Panc1 (cell line): ENCODE measurements at regions not wholly inside any gene's neighbourhood (a gene's known extent, or its start where the extent isn't known, plus 50 kb on each side); places are given as distances from the start of the nearest gene placed in this dataset.

ENCODE experiments used
- ATAC-seq: fragments of 200-7000 bp; cut with Tn5 transposase; 2 replicates; pipeline ENCODE4 v1.9.1; 2020; ENCODE audit warnings: mild to moderate bottlenecking, moderate library complexity
- BruUV-seq: library from RNA; stranded (reverse); fragments of 400-500 nt; replicated peaks from 2 replicates; lab custom pipeline; 2021; lab: Mats Ljungman, UMichigan
- CTCF ChIA-PET: fragments of 300-600 bp; sonication (Branson Sonifier 250); formaldehyde crosslinking; loops from one replicate; lab custom pipeline; 2022; ENCODE audit warnings: antibody characterized with exemption; lab: Charles Lee
- POLR2A ChIA-PET: fragments of 300-600 bp; sonication (Branson Sonifier 250); formaldehyde crosslinking; loops from one replicate; lab custom pipeline; 2022; ENCODE audit warnings: antibody characterized with exemption; lab: Charles Lee
- DNase-seq: peaks from one replicate; pipeline ENCODE4 v3.0.0-alpha.2; 2010; ENCODE audit warnings: low read depth, low spot score
- H3K27ac ChIP-seq: 2 replicates; pipeline ENCODE4 v1.5.1; 2011; ENCODE audit warnings: mild to moderate bottlenecking, low read length, inconsistent platforms
- H3K27me3 ChIP-seq: fragments of 200-500 bp; sonication (Bioruptor generic); 2 replicates; pipeline ENCODE4 v1.6.0; 2014; ENCODE audit warnings: low read length, inconsistent platforms; ENCODE audit not compliant: control insufficient read depth, insufficient read depth
- H3K36me3 ChIP-seq: fragments of 200-500 bp; sonication (Bioruptor generic); 2 replicates; pipeline ENCODE4 v1.5.1; 2014; ENCODE audit warnings: inconsistent platforms, mild to moderate bottlenecking, low read length, moderate library complexity; ENCODE audit not compliant: control insufficient read depth, insufficient read depth
- H3K4me1 ChIP-seq: 2 replicates; pipeline ENCODE4 v1.5.1; 2011; ENCODE audit warnings: inconsistent platforms, mild to moderate bottlenecking, low read length, moderate library complexity; ENCODE audit not compliant: control insufficient read depth, insufficient read depth
- H3K4me3 ChIP-seq, 2 experiments: 2 replicates each; pipeline ENCODE4 v1.5.1; 2011 to 2012; ENCODE audit warnings: low read depth in 2 of 2, low read length in 2 of 2, mild to moderate bottlenecking in 2 of 2, inconsistent platforms in 1 of 2, moderate library complexity in 1 of 2
- H3K9me3 ChIP-seq: fragments of 200-500 bp; sonication (Bioruptor generic); 2 replicates; pipeline ENCODE4 v1.5.1; 2014; ENCODE audit warnings: low read depth, mild to moderate bottlenecking, inconsistent platforms, low read length, moderate library complexity; ENCODE audit not compliant: control insufficient read depth, insufficient read depth
- CTCF ChIP-seq: fragments of 450-650 bp; IDR thresholded peaks from 2 replicates; pipeline ENCODE4 v1.5.1; 2017; ENCODE audit warnings: mild to moderate bottlenecking
- POLR2AphosphoS5 ChIP-seq: IDR thresholded peaks from 2 replicates; pipeline ENCODE4 v1.6.1; 2012; ENCODE audit warnings: mild to moderate bottlenecking, low read depth, low read length, moderate library complexity
- REST ChIP-seq, 2 experiments: IDR thresholded peaks; 2 replicates each; pipeline ENCODE4 v1.6.1; 2011 to 2012; ENCODE audit warnings: low read depth in 2 of 2, control low read depth in 1 of 2, low read length in 1 of 2, mild to moderate bottlenecking in 1 of 2, moderate library complexity in 1 of 2; ENCODE audit not compliant: insufficient read depth in 1 of 2
- SIN3A ChIP-seq: IDR thresholded peaks from 2 replicates; pipeline ENCODE4 v1.6.1; 2012; ENCODE audit warnings: low read depth, mild to moderate bottlenecking, low read length, moderate library complexity, borderline replicate concordance; ENCODE audit not compliant: insufficient read depth
- TCF7L2 ChIP-seq: IDR thresholded peaks from 2 replicates; pipeline ENCODE4 v1.6.1; 2011; ENCODE audit warnings: mild to moderate bottlenecking, low read depth, low read length, inconsistent platforms
- in situ Hi-C: cut with HindIII; loops from 2 replicates; pipeline ENCODE4 v1.10.0; 2016; ENCODE audit warnings: low sequenced_read_pairs, low pct_unique_long_range_greater_than_20kb
- intact Hi-C: fragments of 100-400 bp; cut with micrococcal nuclease; formaldehyde crosslinking; loops from one replicate; pipeline ENCODE4 v1.10.0; 2022; ENCODE audit not compliant: unreplicated experiment

- intact Hi-C loops = no loop called here
- TF ChIP-seq SIN3A = no peak
- no peak for TF ChIP-seq POLR2AphosphoS5
- TF ChIP-seq REST (IDR thresholded peaks at IDR 0.05; ENCODE audit: insufficient read depth in 1 of 2, low read depth in 2 of 2, low read length in 1 of 2) = no peak
- no peak for TF ChIP-seq TCF7L2
- no peak for TF ChIP-seq CTCF
Measured at GRCh38 chr3:22284559-22284958, 533.5 kb upstream of the ZNF385D start.

GRCh38 chr3:22288756-22289155, 537.7 kb upstream of the ZNF385D start:
- no peak for DNase-seq
- TF ChIP-seq CTCF (no peak), REST (IDR thresholded peaks at IDR 0.05; ENCODE audit: insufficient read depth in 1 of 2, low read depth in 2 of 2, low read length in 1 of 2) (no peak), SIN3A (no peak), TCF7L2 (no peak), POLR2AphosphoS5 (no peak)
- in situ Hi-C loops = no loop called here
- H3K27me3 ChIP-seq = no peaks in the 10 kb centered on the region
- no TSS peak for BruUV-seq
- no peaks in the 10 kb centered on the region for H3K9me3 ChIP-seq
- POLR2A ChIA-PET = no interaction called here
- intact Hi-C loops = no loop called here
- H3K4me3 ChIP-seq = no peak overlapping the region
- H3K4me1 ChIP-seq = no peaks in the 10 kb centered on the region
- ATAC-seq = no peak
- no peak overlapping the region for H3K27ac ChIP-seq
- no peaks in the 10 kb centered on the region for H3K36me3 ChIP-seq
- CTCF ChIA-PET = no interaction called here

More at GRCh38 chr3:22284559-22284958, 533.5 kb upstream of the ZNF385D start:
- H3K4me1 ChIP-seq = no peaks in the 10 kb centered on the region
- POLR2A ChIA-PET = no interaction called here
- no peaks in the 10 kb centered on the region for H3K9me3 ChIP-seq
- BruUV-seq = no TSS peak
- no peak overlapping the region for H3K4me3 ChIP-seq
- no peak for DNase-seq
- no peak for ATAC-seq
- in situ Hi-C loops = no loop called here
- H3K36me3 ChIP-seq = no peaks in the 10 kb centered on the region
- no peaks in the 10 kb centered on the region for H3K27me3 ChIP-seq
- CTCF ChIA-PET = no interaction called here
- H3K27ac ChIP-seq = no peak overlapping the region
